NCI-H2196 treated with DMSO at 0.1 percent for 48 hours (cell line): ENCODE measurements at regions not wholly inside any gene's neighbourhood (a gene's known extent, or its start where the extent isn't known, plus 50 kb on each side); places are given as distances from the start of the nearest gene placed in this dataset.

Experiments
- DNase-seq: peaks from one replicate; lab custom pipeline; 2025; ENCODE audit not compliant: unreplicated experiment; lab: John Stamatoyannopoulos, UW

- DNase-seq, result no peak
Observed at GRCh38 chr12:124241776-124242528, 52.9 kb upstream of the RFLNA start.

- DNase-seq, result no peak
Observed at GRCh38 chr12:124242529-124243065, 52.3 kb upstream of the RFLNA start.

GRCh38 chr12:124243936-124244335 lies 51.0 kb upstream of the RFLNA start:
- no peak for DNase-seq
